ENCODE measurements at regions not wholly inside any gene's neighbourhood (a gene's known extent, or its start where the extent isn't known, plus 50 kb on each side); places are given as distances from the start of the nearest gene placed in this dataset.

- DNase-seq (ENCODE audit: low read depth in 2 of 2): peak in 1 of 2 donors; percentile 81
These were observed 174.5 kb downstream of the KCTD12 start for GRCh38 chr13:76711550-76712182.

- DNase-seq (ENCODE audit: low read depth in 2 of 2): no peak
These were observed 176.4 kb downstream of the KCTD12 start for GRCh38 chr13:76709851-76710250.

GRCh38 chr13:76708138-76708688 lies 178.0 kb downstream of the KCTD12 start:
- DNase-seq (ENCODE audit: low read depth in 2 of 2): no peak

GRCh38 chr13:76707360-76707759 lies 178.8 kb downstream of the KCTD12 start:
- peak in 1 of 2 donors; percentile 67 for DNase-seq (ENCODE audit: low read depth in 2 of 2)

- peak in 1 of 2 donors; percentile 37 for DNase-seq (ENCODE audit: low read depth in 2 of 2)
These were observed 182.4 kb downstream of the KCTD12 start for GRCh38 chr13:76703621-76704288.

- DNase-seq (ENCODE audit: low read depth in 2 of 2): no peak
These were observed 183.0 kb downstream of the KCTD12 start for GRCh38 chr13:76703216-76703615.

GRCh38 chr13:76697288-76697687 lies 188.9 kb downstream of the KCTD12 start:
- DNase-seq (ENCODE audit: low read depth in 2 of 2): no peak

- no peak for DNase-seq (ENCODE audit: low read depth in 2 of 2)
These were observed 189.8 kb downstream of the KCTD12 start for GRCh38 chr13:76696370-76696769.

- peak in 1 of 2 donors; percentile 36 for DNase-seq (ENCODE audit: low read depth in 2 of 2)
These were observed 193.1 kb downstream of the KCTD12 start for GRCh38 chr13:76693086-76693485.

GRCh38 chr13:76692346-76692745 lies 193.9 kb downstream of the KCTD12 start:
- DNase-seq (ENCODE audit: low read depth in 2 of 2): no peak

- no peak for DNase-seq (ENCODE audit: low read depth in 2 of 2)
These were observed 195.6 kb downstream of the KCTD12 start for GRCh38 chr13:76690611-76691010.

GRCh38 chr13:76687467-76687866 lies 198.7 kb downstream of the KCTD12 start:
- no peak for DNase-seq (ENCODE audit: low read depth in 2 of 2)

- DNase-seq (ENCODE audit: low read depth in 2 of 2): no peak
These were observed 200.3 kb downstream of the KCTD12 start for GRCh38 chr13:76685938-76686337.

- DNase-seq (ENCODE audit: low read depth in 2 of 2): no peak
These were observed 201.9 kb downstream of the KCTD12 start for GRCh38 chr13:76684336-76684735.

GRCh38 chr13:76683854-76684253 lies 202.4 kb downstream of the KCTD12 start:
- no peak for DNase-seq (ENCODE audit: low read depth in 2 of 2)

GRCh38 chr13:76683168-76683567 lies 203.0 kb downstream of the KCTD12 start:
- DNase-seq (ENCODE audit: low read depth in 2 of 2): no peak

- no peak for DNase-seq (ENCODE audit: low read depth in 2 of 2)
These were observed 206.1 kb downstream of the KCTD12 start for GRCh38 chr13:76680112-76680511.

GRCh38 chr13:76677043-76677442 lies 209.2 kb downstream of the KCTD12 start:
- DNase-seq (ENCODE audit: low read depth in 2 of 2): peak; percentile 36 to 45

GRCh38 chr13:76672420-76672819 lies 213.8 kb downstream of the KCTD12 start:
- peak in 1 of 2 donors; percentile 28 for DNase-seq (ENCODE audit: low read depth in 2 of 2)

- DNase-seq (ENCODE audit: low read depth in 2 of 2): no peak
These were observed 217.5 kb downstream of the KCTD12 start for GRCh38 chr13:76668716-76669115.

GRCh38 chr13:76668141-76668540 lies 218.1 kb downstream of the KCTD12 start:
- DNase-seq (ENCODE audit: low read depth in 2 of 2): no peak

- DNase-seq (ENCODE audit: low read depth in 2 of 2): peak; percentile 89
These were observed 218.7 kb downstream of the KCTD12 start for GRCh38 chr13:76667551-76667950.
